GM13977 (cell line): ENCODE measurements at regions not wholly inside any gene's neighbourhood (a gene's known extent, or its start where the extent isn't known, plus 50 kb on each side); places are given as distances from the start of the nearest gene placed in this dataset.
"Not testable (repeated sequence)": the region's sequence is repeated elsewhere in the genome, so short reads cannot be mapped to it uniquely, and the experiment has no call there.

Experiments
- DNase-seq: peaks from one replicate; pipeline ENCODE4 v3.0.0; 2012; ENCODE audit warnings: low spot score
- CTCF ChIP-seq: IDR thresholded peaks from 2 replicates; pipeline ENCODE4 v1.5.1; 2012; ENCODE audit warnings: mild to moderate bottlenecking, control low read depth; ENCODE audit not compliant: insufficient read depth; ENCODE audit errors: extremely low read depth, missing control alignments
- in situ Hi-C: fragments of 300-500 bp; cut with MboI; formaldehyde crosslinking; loops from one replicate; pipeline ENCODE4 v1.12.0; 2022; ENCODE audit warnings: low sequenced_read_pairs, low pct_unique_long_range_greater_than_20kb, mixed read lengths, inconsistent platforms; ENCODE audit not compliant: unreplicated experiment

GRCh38 chr4:26062215-26062614 lies 148.2 kb downstream of the SMIM20 start:
- in situ Hi-C loops = loop anchor here (10.0 kb wide), 2 partner anchors 263 to 343 kb away; partner anchors contain the start of gene RBPJ

GRCh38 chr4:26064009-26064408 lies 150.0 kb downstream of the SMIM20 start:
- in situ Hi-C loops = loop anchor here (10.0 kb wide), 2 partner anchors 261 to 341 kb away; partner anchors contain the start of gene RBPJ
- not testable (repeated sequence) for DNase-seq

More at GRCh38 chr4:26062215-26062614, 148.2 kb downstream of the SMIM20 start:
- TF ChIP-seq CTCF = no peak
- DNase-seq = no peak

GRCh38 chr4:26065833-26066232 lies 151.8 kb downstream of the SMIM20 start:
- TF ChIP-seq CTCF = no peak
- DNase-seq = no peak
- in situ Hi-C loops = loop anchor here (10.0 kb wide), 2 partner anchors 259 to 339 kb away; partner anchors contain the start of gene RBPJ

- in situ Hi-C loops = loop anchor here (10.0 kb wide), 2 partner anchors 258 to 338 kb away; partner anchors contain the start of gene RBPJ
- no peak for DNase-seq
- TF ChIP-seq CTCF = no peak
Measured at GRCh38 chr4:26067035-26067434, 153.0 kb downstream of the SMIM20 start.

GRCh38 chr4:26069218-26069617 lies 155.2 kb downstream of the SMIM20 start:
- in situ Hi-C loops = loop anchor here (10.0 kb wide), 2 partner anchors 256 to 336 kb away; partner anchors contain the start of gene RBPJ
- peak; percentile 72 for TF ChIP-seq CTCF
- DNase-seq = peak; percentile 45

GRCh38 chr4:26071688-26072087 lies 157.7 kb downstream of the SMIM20 start:
- no peak for DNase-seq
- no peak for TF ChIP-seq CTCF
- in situ Hi-C loops = no loop called here

GRCh38 chr4:26073886-26074560 lies 160.0 kb downstream of the SMIM20 start:
- no peak for TF ChIP-seq CTCF
- in situ Hi-C loops = no loop called here

More at GRCh38 chr4:26073886-26074560, 160.0 kb downstream of the SMIM20 start:
- no peak for DNase-seq
